ENCODE measurements at regions not wholly inside any gene's neighbourhood (a gene's known extent, or its start where the extent isn't known, plus 50 kb on each side); places are given as distances from the start of the nearest gene placed in this dataset.

DNA sequence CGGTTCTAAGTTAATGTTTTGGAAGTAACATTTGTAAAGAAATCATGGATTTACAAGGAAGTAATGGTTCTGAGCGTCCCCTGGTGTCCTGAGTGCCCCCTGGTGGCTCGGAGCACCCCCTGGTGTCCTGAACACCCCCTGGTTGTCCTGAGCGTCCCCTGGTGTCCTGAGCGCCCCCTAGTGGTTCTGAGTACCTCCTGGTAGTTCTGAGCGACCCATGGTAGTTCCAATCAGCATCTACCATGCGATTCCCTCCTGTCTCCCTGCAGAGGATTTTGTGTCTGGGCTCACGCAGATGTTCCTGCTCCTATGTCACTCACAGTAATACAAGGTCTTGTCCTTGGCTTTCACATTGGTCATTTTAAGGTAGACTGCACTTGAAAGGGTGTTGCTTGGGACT lies 1352.9 kb downstream of the TMEM121 start:
- H3K9me3 ChIP-seq (ENCODE audit: control insufficient read depth, low read length), result no peaks in the 10 kb centered on the region
- H3K27ac ChIP-seq (ENCODE audit: insufficient read depth, low read length, poor library complexity, severe bottlenecking), result no peak overlapping the region
- no peaks in the 10 kb centered on the region for H3K36me3 ChIP-seq (ENCODE audit: control insufficient read depth, insufficient read depth, low read length)
- no peaks in the 10 kb centered on the region for H3K4me1 ChIP-seq (ENCODE audit: control insufficient read depth, insufficient read depth, low read length, poor library complexity, severe bottlenecking)
- no peak overlapping the region for H3K4me3 ChIP-seq (ENCODE audit: insufficient read depth, low read depth, low read length, poor library complexity, severe bottlenecking)
- DNase-seq, result peak in 1 of 3 donors; percentile 21
- no peaks in the 10 kb centered on the region for H3K27me3 ChIP-seq (replicated peaks; ENCODE audit: control insufficient read depth, insufficient read depth, low read length, poor library complexity, severe bottlenecking)

DNA sequence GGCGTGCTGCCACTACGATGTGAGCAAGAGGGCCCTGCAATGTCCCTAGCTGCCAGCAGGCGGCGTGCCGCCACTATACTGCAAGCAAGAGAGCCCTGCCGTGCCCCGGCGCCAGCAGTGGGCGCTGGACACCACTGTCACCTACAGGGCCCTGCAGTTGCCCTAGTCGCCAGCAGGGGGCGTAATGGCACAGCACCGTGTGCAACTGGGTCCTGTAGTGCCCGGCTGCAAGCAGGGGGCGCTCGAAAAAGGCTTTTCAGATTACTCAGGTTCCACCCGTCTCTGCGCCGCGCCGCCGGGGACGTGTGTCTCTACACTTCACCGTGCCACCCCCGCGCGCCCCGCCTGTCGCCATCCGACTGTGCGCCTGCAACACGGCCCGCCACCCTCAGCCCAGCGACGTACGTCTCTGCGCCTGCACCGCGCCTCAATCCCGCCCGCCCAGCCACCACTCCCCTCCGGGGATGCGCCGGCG lies 1356.9 kb downstream of the TMEM121 start:
- Histone ChIP-seq H3K4me1 (ENCODE audit: control insufficient read depth, insufficient read depth, low read length, poor library complexity, severe bottlenecking) (no peaks in the 10 kb centered on the region), H3K27ac (ENCODE audit: insufficient read depth, low read length, poor library complexity, severe bottlenecking) (no peak overlapping the region), H3K9me3 (ENCODE audit: control insufficient read depth, low read length) (no peaks in the 10 kb centered on the region), H3K4me3 (ENCODE audit: insufficient read depth, low read depth, low read length, poor library complexity, severe bottlenecking) (no peak overlapping the region), H3K36me3 (ENCODE audit: control insufficient read depth, insufficient read depth, low read length) (no peaks in the 10 kb centered on the region), H3K27me3 (replicated peaks; ENCODE audit: control insufficient read depth, insufficient read depth, low read length, poor library complexity, severe bottlenecking) (no peaks in the 10 kb centered on the region)
- peak in 2 of 3 donors; percentile 22 to 28 for DNase-seq

All from effector memory CD4-positive, alpha-beta T cell (primary cell).